DMS53 treated with DMSO at 0.1 percent for 48 hours (cell line): ENCODE measurements at regions not wholly inside any gene's neighbourhood (a gene's known extent, or its start where the extent isn't known, plus 50 kb on each side); places are given as distances from the start of the nearest gene placed in this dataset.

Experiments
- DNase-seq: peaks from one replicate; lab custom pipeline; 2025; ENCODE audit not compliant: unreplicated experiment; lab: John Stamatoyannopoulos, UW

DNA sequence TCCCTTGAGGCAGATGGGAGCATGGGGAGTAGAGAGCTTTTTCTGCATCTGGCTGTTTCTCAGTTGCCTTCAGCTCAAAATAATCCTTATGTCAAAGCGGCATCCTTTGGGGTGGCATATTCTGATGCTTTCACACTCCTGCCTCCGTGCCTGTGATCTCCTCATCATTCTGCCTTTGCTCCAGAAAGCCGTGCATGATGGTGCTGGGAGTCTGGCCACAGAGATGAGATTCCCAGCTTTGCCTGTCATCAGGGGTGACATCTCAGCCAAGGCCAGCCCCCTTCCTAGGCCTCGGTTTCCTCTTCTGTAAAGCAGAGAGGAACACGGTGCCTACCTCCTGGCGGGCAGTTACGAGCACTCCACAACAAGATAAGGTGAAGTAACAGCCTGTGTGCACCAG lies 96.3 kb upstream of the ALDH1A3 start:
- DNase-seq: no peak

DNA sequence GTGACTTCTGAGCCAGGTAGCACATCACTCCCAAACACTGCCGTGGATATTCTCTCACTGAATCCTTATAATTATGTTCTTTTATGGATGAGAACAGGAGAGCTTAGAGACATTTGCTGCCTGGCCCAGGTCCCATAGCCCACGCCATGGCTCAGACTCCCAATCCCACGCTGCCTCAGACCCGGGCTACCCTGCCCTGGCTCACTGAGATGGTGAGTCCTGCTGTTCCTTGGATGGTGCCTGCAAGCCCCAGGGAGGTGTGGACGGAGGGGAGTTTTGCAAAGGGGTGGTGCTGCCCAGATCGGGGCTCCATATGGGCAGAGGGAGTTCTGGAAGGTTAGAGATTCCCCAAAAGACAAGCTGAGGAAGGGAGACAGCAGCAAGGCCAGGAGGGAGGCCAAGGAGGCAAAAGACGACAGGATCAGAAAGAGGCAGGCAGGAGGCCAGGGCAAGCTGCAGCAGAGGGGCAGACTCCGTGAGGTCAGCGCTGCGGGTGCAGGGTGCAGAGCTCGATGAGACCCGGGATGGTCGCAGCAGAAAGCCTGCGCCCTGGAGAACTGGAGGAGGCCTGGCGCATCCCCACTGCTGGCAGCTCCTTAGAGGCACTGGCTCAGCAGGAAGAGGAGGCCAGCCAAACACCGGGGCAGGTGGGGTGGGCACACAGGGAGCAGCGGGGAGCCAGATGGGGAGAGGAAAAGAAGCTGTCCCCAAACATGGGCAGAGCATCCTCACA lies 95.7 kb upstream of the ALDH1A3 start:
- DNase-seq: no peak

DNA sequence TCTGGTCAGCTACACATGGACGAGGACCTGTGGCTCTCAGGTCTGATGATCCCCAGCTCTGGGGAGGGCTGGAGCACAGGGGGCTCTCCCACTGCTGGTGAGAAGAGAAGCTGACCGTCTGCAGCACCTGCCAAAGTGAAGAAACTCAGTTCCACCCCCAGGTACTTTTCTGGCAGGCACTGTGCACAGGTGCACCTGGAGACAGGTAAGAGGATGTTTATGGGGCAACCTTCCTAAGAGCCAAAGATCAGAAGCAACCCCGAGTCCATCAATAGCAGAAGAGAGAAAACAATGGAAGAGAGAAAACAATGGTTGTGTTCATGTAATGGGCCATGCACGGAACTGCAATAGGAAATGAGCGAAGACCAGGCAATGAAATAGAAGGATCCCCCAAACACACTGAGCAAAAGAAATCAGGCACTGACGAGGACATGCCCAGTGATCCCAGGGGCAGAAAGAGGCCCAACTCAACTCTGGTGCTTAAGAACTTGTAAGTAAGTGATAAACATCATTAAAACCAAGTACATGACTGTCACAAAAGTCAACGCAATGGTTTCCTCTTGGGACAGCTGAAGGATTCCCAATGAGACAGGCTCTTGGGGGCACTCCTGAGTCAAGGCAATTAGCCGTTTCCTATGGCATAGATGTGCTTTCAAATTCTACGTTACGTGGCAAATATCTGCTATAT lies 95.0 kb upstream of the ALDH1A3 start:
- no peak for DNase-seq

DNA sequence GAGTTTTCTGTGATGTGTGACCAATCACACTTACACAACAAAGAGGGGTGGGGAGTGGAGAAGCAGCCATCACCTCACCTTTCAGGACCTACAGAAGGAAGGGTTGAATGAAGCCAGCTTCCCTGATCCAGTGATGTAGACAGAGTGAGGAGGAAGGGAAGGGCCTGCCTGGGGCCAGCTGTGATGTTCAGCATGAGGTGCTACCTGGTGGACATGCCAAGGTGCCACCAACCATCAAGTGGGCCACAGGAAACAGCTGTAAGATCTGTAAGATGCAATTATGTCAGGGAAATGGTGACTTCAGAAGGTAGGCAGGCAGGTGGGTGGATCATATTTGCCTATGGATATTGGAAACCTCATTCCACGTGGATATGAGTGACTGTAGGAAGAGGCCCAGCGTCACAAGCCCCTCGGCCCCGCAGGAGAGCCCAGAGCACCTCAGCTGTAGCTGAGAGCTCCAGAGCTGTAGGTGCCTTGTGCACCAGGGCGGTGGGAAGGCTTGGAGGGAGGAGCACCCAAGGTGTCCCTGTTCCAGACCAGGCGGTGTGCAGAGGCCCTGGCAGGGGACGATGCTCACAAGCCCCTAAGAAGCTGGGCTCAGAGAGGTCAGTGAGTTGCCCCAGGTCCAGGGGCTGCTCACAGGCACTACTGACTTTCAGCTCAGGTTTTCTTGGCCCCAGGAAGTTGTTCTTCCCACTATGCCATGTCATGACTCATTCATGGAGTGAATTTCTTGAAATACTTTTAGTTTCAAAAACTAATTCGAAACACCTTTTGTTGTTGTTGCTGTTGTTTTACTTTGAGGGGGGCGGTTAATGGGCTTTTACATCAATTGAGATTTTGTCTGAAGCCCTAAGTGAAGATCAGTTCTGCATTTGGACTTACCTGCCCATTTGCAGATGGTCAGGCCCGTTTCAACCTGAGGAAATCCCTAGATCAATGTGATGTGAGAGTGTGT lies 94.2 kb upstream of the ALDH1A3 start:
- DNase-seq: no peak

DNA sequence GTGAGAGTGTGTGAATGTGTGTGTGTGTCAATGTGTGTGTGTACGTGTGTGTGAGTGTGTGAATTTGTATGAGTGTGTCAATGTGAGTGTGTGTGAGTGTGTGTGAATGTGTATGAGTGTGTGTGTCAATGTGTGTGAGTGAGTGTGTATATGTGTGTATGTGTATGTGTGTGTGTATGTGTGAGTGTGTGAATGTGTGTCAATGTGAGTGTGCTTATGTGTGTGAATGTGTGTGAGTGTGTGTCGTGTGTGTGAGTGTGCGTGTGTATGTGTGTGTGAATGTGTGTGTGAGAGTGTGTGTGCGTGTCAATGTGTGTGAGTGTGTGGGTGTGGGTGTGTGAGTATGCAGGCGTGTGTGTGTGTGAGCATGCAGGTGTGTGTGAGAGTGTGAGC lies 93.5 kb upstream of the ALDH1A3 start:
- no peak for DNase-seq

DNA sequence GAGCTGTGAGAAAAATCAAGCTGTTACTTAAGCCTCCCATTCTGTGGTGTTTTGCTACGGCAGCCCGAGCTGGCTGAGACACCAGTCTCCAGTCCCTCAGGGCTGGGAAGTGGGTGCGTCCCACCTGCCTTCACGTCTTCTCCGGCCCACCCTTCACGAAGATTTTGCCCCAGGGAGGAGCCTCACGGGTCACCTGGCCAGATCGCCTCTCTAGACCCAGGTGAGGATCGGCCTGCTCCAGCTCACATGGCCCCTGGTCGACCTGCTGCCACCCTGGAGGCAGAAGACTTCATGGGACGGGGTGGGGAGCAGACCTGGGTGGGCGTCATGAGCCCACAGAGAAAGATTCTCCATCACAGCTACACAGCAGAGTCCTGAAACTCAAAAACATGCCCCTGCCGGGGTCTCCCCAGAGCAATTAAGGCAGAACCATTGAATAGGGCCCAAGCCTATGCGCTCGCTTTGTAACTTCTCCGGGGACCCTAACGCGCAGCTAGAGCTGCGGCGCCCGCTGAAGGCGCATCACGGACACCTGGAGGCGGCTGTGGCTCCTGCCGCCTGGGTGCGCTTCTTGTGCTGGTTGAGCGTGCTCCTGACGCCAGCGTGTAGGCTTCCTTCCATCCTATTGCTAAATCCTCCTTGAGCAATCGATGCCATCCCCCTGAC lies 92.6 kb upstream of the ALDH1A3 start:
- no peak for DNase-seq

DNA sequence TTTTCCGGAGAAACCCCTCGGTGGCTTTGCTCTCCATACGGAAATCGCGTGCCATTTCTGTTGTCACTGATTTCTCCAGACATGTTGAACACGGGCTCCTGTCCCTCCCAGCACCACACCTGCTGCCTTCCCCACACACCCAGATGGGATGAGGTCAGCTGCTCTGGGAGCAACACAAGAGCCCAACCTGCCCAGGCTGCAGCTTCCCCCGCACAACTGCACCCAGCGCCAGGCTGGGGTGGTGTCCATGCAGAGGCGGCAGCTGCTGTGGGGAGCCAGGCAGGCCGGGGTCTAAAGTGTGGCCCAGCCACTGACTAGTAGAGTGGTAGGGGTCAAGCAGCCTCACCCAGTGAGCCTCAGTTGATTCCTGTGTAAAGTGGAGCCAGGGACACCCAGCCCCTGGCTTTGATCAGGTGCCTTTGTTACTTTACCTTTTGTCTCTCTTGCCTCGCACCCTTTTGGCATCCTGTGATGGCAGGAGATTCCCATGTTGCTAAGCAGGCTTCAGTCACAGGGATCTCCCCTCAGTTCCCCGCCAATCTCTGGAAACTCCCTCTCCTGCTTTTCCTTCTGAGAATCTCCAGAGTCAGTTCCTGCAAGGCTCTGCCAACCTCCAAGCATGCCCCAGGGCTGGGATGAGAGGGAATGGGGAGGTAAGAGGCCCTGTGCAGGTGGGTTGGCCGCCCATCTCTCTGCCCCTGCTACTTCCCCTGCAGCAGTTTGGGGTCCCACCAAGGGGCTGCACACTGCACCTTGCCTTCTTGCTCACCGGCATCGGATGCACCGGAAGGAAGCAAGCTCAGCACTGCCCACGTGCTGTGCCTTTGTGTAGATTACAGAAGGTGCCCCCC lies 91.8 kb upstream of the ALDH1A3 start:
- DNase-seq: no peak

DNA sequence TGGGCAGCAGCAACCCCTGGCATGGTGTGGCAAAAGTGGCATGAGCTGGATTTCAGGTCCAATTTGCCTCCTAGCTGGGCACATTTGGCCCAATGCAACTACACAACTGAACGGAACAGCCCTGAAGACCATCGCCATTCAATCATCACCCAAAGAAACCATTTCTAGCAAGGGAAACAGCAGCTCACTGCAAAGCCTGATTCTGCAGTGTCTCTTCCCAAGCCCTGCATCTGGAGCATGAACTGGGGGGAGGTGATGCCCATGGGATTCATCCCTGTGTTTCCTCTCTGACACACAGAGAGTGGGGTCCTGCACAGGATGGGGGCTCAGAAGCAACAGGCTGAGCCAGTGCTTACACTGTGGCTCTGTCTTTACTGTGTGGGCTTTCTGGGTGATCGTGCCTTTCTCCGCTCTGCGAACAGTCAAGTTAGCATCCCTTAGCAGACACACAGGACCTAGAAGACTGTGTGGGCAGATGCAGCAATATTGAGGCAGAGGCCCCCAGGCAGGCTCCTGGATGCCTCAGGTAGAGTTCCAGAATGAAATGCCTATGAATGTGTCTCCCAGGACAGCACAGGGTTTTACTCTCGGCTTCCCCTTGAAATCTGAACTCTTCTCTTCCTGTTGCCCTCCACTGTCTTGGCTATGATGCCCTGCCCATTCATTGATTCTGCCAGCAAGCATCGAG lies 91.1 kb upstream of the ALDH1A3 start:
- DNase-seq: no peak

DNA sequence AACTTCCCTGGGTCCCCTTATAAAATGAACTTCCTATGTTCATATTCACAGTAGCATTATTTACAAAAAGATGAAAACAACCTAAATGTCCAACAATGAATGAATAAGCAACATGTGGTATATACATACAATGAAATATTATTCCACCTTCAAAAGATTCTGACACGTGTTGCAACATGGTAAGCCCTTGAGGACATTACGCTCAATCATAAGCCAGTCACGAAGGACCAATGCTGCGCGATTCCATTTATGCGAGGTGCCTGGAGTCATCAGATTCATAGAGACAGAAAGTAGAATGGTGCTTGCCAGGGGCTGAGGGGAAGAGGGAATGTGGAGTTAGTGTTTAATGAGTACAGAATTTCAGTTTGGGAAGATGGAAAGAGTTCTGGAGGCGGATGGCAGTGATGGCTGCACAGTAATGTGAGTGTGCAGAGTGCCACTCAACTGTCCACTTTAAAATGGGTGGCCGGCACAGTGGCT lies 88.8 kb upstream of the ALDH1A3 start:
- no peak for DNase-seq

DNA sequence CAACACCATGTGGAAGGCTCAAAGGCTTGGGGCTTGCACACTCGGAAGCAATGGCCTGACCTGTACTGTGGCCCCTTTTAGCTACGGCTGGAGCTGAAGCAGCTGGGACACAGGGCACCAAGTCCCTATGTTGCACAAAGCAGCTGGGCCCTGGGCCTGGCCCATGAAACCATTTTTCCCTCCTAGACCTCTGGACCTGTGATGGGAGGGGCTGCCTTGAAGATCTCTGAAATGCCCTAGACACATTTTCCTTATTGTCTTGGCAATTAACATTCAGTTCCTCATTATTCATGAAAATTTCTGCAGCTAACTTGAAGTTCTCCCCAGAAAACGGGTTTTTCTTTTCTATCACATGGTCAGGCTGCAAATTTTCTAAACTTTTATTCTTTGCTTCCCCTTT lies 85.6 kb upstream of the ALDH1A3 start:
- DNase-seq: no peak

DNA sequence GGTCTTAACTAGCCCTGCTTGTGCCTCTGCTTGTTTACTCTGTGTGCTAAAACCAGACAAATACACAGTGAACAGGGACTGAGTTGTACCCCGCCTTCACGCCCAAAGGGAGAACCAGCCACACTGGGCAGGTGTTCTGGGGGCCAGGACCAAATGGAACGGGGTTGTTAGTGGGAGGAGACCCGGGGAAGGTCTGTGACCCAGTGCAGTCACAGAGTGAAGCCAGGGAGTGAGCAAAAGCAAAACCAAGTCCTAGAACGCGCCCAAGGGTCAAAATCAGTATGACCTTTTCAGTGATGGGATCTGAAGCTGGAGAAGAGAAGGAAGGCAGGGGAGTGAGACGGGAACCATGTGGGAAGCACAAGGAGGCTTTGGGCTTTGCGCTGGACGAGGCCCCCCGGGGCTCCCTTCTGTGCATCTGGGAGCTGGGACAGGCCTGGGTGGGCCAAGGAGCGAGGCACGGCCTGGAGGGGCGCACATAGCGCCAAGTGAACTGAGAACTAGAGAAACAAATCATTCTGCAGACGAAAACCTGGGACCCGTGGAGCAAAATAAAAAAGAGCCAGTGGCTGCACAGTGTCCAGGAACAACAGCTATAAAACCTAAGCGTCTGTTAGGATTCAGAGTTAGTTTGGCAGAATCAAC lies 78.3 kb upstream of the ALDH1A3 start:
- no peak for DNase-seq

DNA sequence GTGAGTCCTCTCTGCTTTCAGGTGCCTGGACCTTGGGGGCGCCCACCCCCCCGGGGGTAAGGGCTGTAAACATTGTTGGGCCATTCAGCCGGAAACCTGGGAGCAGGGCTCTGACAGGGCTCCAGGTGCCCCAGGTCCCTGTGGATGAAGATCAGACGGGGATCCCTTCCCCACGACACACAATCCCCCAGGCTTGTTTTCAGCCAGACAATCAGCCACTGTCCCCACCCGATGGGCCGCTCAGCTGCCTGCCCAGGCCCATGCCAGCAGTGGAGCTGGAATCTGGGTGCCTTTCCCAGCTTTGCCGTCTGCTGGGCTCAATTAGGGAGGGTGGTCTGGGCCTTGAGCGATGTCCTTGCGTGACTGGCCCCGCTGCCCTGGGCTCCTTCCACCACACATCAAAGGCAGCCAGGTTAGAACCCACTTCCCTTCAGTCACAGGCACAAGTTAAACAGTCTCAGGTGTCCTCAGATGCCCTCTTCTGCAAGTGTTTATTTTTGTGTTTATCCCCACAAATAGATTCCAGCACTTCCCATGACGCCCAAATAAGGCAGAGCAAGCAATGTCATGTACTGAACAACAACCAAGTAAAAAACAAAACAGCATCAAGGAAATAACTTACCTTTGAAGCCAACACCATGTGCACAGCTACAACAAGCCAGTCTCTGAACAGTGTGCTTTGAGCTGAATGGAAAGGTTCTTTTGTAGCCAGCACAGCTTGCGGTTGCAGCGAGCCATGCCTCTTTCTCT lies 77.0 kb upstream of the ALDH1A3 start:
- DNase-seq: no peak

DNA sequence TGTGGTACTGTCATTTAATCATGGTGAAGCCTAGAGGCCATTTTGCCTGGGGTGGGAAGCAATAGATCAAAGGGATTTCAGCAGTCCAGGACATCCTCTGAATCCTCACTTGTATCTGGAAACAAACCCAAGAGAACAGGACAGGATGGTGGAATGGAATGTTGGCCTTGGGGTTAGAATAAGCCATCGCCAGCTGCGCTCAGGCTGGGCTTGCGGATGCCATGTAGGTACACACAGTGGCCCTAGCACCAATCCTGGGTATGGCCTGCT lies 76.5 kb upstream of the ALDH1A3 start:
- no peak for DNase-seq

DNA sequence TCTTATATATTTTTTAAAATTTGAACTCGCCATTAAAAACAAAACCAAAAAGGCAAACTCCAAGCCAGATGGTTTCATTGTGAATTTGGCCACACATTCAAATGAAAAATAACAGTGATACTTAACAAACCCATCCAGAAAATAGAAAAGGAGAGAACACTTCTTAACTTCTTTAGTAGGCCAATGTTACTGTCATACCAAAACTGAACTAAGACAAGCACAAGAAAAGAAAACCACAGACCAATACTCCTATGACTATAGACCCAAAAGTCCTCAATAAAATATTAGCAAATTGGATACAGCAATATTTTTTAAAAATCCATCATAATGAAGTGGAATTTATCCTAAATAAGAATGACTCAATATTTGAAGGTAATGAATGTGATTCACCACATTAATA lies 73.5 kb upstream of the ALDH1A3 start:
- DNase-seq: no peak

DNA sequence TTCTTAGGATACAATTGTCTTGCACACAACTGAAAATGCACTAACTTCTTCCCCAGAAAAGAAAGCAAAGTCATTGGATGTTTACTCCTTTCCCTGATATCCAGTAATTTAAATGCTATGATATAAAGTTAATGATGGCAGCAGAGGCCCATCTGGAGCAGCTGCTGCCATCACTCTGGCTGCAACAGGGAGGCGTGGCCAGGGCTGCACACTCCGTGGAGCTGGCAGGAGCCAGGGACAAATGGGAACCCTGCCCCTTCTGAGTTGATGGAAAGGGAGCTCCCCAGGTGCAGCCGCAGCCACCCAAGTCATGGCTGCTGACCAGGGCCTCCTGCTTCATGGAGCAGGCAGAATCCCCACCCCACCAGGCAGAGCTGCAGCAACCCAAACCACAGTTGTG lies 72.6 kb upstream of the ALDH1A3 start:
- DNase-seq: no peak

DNA sequence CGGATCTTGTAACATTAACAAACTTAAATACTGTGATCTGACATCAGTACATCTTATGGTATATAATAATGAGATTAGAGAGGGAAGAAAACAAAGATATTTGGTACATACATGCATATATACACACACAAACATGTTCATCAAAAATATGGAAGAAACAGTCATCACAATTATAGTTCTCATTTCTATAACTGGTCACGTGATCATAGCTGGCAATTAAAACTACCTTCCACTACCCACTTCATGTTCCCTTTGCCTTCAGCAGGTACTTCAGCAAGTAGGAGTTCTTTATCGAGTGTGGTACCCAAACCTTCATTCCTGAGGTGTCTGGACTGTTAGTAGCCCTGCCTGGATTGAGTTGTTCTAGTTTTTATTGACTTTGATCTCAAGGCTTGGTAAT lies 70.9 kb upstream of the ALDH1A3 start:
- DNase-seq: no peak

DNA sequence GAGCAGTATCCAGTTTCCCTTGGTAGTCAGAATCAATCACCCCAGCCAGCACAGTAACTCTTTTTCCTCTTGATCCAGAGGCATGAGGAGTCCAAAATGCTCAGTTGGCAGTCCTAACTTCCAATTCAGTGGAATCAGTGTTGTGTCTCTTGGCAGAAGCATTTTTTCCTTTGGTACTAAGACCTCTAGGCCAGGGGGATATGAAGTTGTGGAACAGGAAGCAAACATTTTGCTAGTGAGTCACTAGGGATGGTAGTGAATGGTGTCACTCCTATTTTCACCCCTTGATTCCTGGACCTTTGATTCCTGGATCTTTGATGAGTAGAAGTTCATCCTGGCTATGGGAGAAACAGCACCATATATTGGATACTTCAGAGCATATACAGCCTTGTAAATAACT lies 70.5 kb upstream of the ALDH1A3 start:
- DNase-seq: no peak

DNA sequence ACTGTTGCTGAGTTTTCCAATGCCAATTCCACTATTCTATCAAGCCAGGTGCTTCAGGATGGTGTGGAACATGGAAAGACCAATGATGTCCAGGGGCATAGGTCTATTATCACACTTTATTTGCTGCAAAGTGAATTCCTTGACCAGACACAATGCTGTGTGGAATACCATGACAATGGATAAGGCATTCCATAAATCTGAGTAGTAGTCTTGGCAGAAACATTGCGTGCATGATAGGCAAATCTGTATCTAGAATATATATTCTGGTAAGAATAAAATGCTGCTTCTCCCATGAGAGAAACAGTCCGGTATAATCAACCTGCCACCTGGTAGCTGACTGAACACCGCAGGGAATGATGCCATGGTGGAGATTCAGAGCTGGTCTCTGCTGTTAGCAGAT lies 70.0 kb upstream of the ALDH1A3 start:
- no peak for DNase-seq

DNA sequence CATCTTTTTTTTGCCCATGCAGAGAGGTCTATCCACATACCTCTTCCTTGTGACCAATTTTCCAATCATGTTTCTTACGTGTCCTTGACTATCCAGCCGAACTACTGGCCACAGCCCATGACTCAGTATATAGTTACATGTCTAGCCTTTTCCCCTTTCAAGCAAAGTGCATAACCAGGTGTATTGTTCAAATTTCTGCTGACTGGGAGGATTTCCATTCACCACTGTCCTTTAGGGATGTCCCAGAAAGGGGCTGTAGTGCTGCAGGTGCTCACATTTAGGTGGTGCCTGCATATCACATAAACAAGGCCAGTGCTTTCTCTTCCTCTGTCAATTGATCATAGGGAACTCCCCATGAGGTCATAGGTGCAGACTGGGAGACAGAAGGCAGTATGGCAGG lies 69.4 kb upstream of the ALDH1A3 start:
- no peak for DNase-seq
